ENCODE measurements at regions not wholly inside any gene's neighbourhood (a gene's known extent, or its start where the extent isn't known, plus 50 kb on each side); places are given as distances from the start of the nearest gene placed in this dataset.

GRCh38 chr7:112882022-112882421, 91.8 kb upstream of the TMEM168 start:
- TF ChIP-seq EZH2 (IDR thresholded peaks at IDR 0.05; ENCODE audit: low read length, unreplicated experiment) (no peak), CTCF (conservative IDR thresholded peaks at IDR 0.05; ENCODE audit: low read depth, low read length) (no peak), EZH2phosphoT487 (IDR thresholded peaks at IDR 0.05; ENCODE audit: borderline replicate concordance, low read length) (no peak)
